ENCODE measurements at regions not wholly inside any gene's neighbourhood (a gene's known extent, or its start where the extent isn't known, plus 50 kb on each side); places are given as distances from the start of the nearest gene placed in this dataset.
"Not testable (repeated sequence)": the region's sequence is repeated elsewhere in the genome, so short reads cannot be mapped to it uniquely, and the experiment has no call there.

- DNase-seq = not testable (repeated sequence)
Observed at GRCh38 chr4:189740118-189740517, 200.6 kb upstream of the FRG1 start.

- no peak for DNase-seq
Observed at GRCh38 chr4:189740873-189741272, 199.8 kb upstream of the FRG1 start.

GRCh38 chr4:189753092-189753491, 187.6 kb upstream of the FRG1 start:
- DNase-seq = not testable (repeated sequence)

GRCh38 chr4:189763583-189763982, 177.1 kb upstream of the FRG1 start:
- DNase-seq = no peak

- no peak for DNase-seq
Observed at GRCh38 chr4:189765301-189765700, 175.4 kb upstream of the FRG1 start.

GRCh38 chr4:189765736-189766135, 174.9 kb upstream of the FRG1 start:
- no peak for DNase-seq

- no peak for DNase-seq
Observed at GRCh38 chr4:189767941-189768340, 172.7 kb upstream of the FRG1 start.

- no peak for DNase-seq
Observed at GRCh38 chr4:189769131-189769530, 171.5 kb upstream of the FRG1 start.

- DNase-seq = no peak
Observed at GRCh38 chr4:189771696-189772361, 168.8 kb upstream of the FRG1 start.

- no peak for DNase-seq
Observed at GRCh38 chr4:189773909-189774308, 166.8 kb upstream of the FRG1 start.

- no peak for DNase-seq
Observed at GRCh38 chr4:189779281-189779980, 161.2 kb upstream of the FRG1 start.

GRCh38 chr4:189780391-189780790, 160.3 kb upstream of the FRG1 start:
- no peak for DNase-seq

- DNase-seq = no peak
Observed at GRCh38 chr4:189784651-189785050, 156.0 kb upstream of the FRG1 start.

- no peak for DNase-seq
Observed at GRCh38 chr4:189785257-189785656, 155.4 kb upstream of the FRG1 start.

- no peak for DNase-seq
Observed at GRCh38 chr4:189786447-189786846, 154.2 kb upstream of the FRG1 start.

- no peak for DNase-seq
Observed at GRCh38 chr4:189787216-189788031, 153.2 kb upstream of the FRG1 start.

GRCh38 chr4:189792924-189793618, 147.6 kb upstream of the FRG1 start:
- peak; percentile 0 for DNase-seq

- no peak for DNase-seq
Observed at GRCh38 chr4:189800545-189801088, 140.1 kb upstream of the FRG1 start.

- no peak for DNase-seq
Observed at GRCh38 chr4:189802884-189803283, 137.8 kb upstream of the FRG1 start.

- DNase-seq = no peak
Observed at GRCh38 chr4:189804894-189805293, 135.8 kb upstream of the FRG1 start.

GRCh38 chr4:189806506-189806905, 134.2 kb upstream of the FRG1 start:
- no peak for DNase-seq

- DNase-seq = no peak
Observed at GRCh38 chr4:189807031-189807430, 133.6 kb upstream of the FRG1 start.

- no peak for DNase-seq
Observed at GRCh38 chr4:189809241-189809735, 131.4 kb upstream of the FRG1 start.

All from stimulated activated naive CD4-positive, alpha-beta T cell treated with Interleukin-2 at 50 U/mL for 16 hours (primary cell).